HG03378 (cell line): ENCODE measurements at regions not wholly inside any gene's neighbourhood (a gene's known extent, or its start where the extent isn't known, plus 50 kb on each side); places are given as distances from the start of the nearest gene placed in this dataset.
A peak's percentile ranks its signal among the peaks of the same experiment; 100 is the strongest.
"Not testable (repeated sequence)": the region's sequence is repeated elsewhere in the genome, so short reads cannot be mapped to it uniquely, and the experiment has no call there.

Source experiments
- ATAC-seq: cut with Tn5 transposase; IDR thresholded peaks from one replicate; pipeline ENCODE4 v1.9.1; 2021; ENCODE audit warnings: mild to moderate bottlenecking, moderate library complexity; ENCODE audit not compliant: unreplicated experiment

GRCh38 chr7:91618776-91619765 is 261.4 kb downstream of the MTERF1 start:
- ATAC-seq, result no peak

DNA sequence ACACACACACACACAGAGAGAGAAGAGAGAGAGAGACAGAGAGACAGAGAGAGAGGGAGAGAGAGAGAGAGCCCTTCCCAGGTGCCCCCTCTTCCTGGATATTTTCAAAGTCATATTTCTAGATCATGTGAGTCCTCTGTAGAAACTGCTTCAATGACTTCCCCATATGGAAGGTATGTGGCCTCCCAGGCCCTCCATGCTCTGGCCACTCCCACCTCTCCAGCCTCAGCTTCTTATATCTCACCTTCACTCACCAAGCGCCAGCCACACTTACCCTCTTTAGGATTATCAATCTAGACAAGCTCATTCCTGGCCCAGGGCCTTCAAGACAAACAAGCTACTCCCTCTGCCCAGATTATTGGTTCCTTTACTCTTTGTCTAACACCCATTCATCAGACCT is 259.7 kb downstream of the MTERF1 start:
- no peak for ATAC-seq

DNA sequence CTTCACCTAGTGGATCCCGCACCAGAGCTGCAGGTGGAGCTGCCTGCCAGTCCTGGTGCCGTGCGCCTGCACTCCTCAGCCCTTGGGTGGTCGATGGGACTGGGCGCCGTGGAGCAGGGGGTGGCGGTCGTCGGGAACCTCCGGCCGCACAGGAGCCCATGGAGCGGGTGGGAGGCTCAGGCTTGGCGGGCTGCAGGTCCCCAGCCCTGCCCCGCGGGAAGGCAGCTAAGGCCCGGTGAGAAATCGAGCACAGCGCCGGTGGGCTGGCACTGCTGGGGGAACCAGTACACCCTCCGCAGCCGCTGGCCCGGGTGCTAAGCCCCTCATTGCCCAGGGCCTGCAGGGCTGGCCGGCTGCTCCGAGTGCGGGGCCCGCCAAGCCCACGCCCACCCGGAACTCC is 253.2 kb downstream of the MTERF1 start:
- not testable (repeated sequence) for ATAC-seq

DNA sequence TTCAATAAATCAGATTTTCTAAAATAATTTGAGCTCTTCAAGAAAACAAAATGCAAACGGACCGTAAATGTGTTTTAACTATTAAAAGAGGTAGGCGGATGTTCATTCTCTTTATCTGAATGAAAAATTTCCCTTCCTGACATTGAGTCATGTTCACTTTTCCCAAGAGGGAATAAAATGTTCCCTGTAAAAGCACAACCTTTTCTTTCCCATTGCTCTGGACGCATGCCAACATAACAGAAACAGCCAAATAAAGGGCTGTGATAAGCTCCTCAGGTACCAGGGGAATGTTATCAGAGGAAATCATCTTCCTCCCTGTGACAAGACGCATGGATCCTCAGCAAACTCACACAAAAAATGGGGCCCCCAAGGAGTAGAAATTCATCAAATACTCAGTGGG is 251.8 kb downstream of the MTERF1 start:
- no peak for ATAC-seq

GRCh38 chr7:91630581-91631380 is 249.7 kb downstream of the MTERF1 start:
- ATAC-seq, result no peak

GRCh38 chr7:91632234-91632940 is 248.1 kb downstream of the MTERF1 start:
- ATAC-seq, result no peak

- no peak for ATAC-seq
These were observed 247.5 kb downstream of the MTERF1 start for GRCh38 chr7:91633013-91633441.

GRCh38 chr7:91634485-91635177 is 245.9 kb downstream of the MTERF1 start:
- no peak for ATAC-seq

GRCh38 chr7:91636129-91636724 is 244.3 kb downstream of the MTERF1 start:
- peak; percentile 51 for ATAC-seq

DNA sequence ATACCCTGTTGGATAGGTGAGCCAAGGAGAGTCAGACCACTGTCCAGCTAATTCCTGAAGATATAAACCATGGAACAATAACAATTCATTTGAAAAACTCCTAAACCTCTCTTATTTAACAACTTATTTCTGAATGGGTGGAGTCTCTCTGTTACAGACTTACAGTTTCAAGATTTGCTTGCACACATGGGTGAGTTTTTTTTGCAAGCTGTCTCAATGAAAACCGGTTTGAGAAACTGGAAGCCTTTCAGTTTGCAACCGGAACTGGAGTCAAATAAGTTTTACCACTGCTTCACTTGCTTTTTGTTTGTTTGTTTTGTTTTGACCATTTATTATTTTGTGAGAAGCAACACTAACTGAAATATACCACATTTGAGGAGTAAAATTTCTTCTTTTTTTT is 243.8 kb downstream of the MTERF1 start:
- no peak for ATAC-seq

DNA sequence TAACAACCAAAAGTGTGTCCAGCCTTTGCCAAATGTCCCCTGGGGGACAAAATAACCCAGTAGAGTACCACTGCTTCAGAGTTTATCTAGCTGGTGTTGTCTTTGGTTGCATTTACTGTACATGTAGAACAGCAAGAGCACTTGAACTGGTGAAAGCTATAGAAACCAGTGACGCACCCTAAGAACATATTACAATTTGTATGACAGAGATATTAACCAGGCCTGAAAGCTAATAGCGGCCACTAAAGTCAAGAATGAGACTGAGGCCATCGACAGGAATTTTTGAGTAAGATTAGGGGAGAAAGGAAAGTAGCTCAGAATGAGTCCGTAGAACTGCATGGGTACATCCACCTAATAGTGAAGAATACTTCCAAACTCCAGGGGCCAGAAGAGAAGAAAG is 236.2 kb downstream of the MTERF1 start:
- no peak for ATAC-seq

DNA sequence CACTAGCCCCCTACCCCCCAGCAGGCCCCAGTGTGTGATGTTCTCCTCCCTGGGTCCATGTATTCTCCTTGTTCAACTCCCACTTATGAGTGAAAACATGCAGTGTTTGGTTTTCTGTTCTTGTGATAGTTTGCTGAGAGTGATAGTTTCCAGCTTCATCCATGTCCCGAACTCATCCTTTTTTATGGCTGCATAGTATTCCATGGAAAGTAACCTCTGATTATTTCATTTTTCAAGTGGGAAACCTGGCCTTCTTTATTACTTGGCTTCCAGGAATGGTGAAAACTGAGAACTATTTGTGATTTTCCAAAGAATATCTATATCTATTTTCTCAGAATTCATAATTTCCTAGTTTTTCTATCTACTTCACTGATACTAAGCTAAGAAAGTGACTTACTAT is 235.0 kb downstream of the MTERF1 start:
- no peak for ATAC-seq

DNA sequence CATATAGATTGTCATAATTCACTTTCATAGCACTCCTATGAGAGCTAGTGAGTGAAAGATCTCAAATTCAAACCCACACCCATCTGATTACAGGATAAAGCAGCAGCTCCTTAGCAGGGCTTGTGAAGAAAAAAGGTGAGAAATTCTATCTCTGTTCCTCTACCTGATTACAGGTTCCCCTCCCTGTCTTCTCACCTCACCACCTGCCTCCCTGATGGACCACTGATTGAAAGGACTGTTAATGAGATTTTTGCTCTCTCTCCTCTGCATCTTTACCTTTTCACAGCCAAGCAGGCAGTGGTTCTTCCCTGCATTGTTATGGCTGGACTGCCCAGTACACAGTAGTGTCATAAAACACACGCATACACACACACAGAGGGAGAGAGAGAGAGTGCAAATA is 228.5 kb downstream of the MTERF1 start:
- ATAC-seq, result no peak

DNA sequence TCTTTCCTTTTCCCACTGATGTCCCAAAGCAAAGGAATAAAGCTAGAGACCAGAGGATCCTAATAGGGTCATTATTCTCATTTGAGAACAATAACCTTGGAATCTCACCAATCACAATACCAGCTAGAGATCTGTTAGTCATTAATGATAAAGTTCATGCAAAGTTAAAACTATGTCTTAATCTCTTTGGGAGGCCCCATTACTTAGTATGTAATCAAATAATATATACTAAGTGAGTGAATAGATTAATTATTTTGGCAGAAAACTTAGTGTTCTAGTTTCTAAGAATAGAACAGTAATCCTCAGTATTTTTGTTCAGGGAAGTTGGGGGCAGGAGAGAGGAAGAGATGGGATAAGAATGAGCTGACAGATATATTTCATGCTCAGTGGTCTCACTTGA is 227.2 kb downstream of the MTERF1 start:
- ATAC-seq, result no peak

- ATAC-seq, result no peak
These were observed 224.8 kb downstream of the MTERF1 start for GRCh38 chr7:91655656-91656055.

DNA sequence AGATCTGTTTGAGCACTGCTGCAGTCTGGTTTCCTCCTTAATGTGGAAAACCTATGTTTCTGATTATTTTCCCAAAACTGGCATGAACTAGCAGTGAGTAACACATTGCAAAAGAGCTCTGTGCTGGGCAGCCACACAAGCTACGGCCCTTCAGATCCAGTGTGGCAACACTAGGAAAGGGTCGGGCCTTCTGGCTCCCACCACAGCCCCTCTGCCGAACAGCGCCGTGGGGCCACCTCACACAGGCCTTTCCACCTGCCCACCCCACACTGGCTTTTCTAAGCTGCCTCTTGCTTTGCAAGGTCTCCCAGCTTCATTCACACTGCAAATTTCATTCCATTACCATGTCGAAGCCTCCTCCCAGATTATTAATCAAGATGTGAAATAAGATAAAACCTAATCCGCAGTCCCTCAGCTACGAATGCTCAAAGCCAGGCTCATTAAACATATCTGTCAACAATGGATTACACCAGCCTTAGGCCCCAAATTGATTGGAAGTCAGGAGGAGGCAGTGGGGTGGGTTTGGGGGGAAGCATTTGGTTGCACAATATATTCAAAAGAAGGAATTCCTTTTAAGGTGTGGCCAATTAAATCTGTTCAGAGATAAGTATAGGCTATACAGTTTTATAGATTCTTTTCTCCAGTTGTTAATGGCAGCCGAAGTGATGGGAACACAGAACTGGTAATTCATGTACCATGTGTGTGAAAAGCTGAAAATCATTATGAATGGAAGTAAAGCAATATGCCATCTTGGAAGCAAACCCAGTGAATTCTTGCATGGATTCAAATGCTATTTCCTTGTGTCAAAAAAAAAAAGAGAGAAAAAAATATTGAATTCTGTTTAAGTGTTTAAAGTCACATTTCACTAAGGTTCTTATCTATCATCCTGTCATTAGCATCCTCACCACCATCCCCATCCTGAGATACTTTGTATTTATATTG is 223.7 kb downstream of the MTERF1 start:
- ATAC-seq, result no peak

DNA sequence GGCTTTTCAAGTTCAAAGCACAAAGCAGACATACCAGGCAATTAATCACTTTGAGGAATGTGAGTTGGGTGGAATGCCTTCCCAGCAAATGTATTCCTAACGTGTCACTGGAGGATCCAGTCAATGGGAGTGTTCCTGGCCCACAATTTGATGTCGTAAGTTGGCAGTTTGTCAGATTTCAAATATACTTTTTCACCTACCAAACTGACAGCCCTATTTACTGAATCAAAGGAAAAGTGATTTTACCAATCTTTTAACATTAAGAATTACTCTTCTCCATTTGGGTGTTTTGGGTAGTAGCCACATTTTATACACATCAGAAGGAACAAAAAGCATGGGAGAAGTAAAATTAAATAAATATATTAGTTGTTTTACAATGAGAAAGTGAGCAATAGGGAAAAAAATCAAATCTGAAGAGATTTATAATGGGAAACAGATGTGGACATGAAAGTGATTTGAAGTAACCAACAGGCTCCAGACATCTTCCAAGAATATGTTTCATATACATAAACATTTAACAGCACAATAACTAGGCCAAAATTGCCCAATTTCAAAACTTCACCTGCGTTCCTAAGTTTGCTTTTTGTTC is 222.9 kb downstream of the MTERF1 start:
- ATAC-seq, result no peak

DNA sequence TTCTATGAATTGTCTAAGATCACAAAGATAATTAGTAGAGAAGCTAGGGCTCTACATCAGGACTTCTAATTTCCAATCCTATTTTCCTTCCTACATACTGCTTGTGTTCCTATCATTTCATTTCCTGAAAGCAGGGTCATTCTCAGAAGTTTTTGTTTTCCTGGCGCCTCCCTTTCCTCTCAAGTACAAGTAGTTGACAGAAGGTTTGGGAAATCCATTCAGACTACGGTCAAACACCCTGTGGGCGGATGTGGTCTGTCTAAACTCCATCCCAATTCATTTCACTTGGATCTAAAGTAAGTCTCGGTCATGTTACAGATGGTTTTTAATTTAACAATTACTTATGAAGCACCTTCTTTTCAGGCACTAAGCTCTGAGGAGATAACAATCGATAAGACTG is 221.4 kb downstream of the MTERF1 start:
- no peak for ATAC-seq
